T-helper 2 cell (primary cell): ENCODE measurements at regions not wholly inside any gene's neighbourhood (a gene's known extent, or its start where the extent isn't known, plus 50 kb on each side); places are given as distances from the start of the nearest gene placed in this dataset.
"Not testable (repeated sequence)": the region's sequence is repeated elsewhere in the genome, so short reads cannot be mapped to it uniquely, and the experiment has no call there.

Source experiments
- DNase-seq, 5 experiments: peaks; one replicate each; pipeline versions ENCODE4 v3.0.0 to v3.0.0-alpha.2; 2012 to 2022

- DNase-seq, result no peak
Observed at GRCh38 chr4:66522244-66522643, 852.0 kb upstream of the EPHA5 start.

- no peak for DNase-seq
Observed at GRCh38 chr4:66516940-66517339, 846.7 kb upstream of the EPHA5 start.

- no peak for DNase-seq
Observed at GRCh38 chr4:66506985-66507384, 836.7 kb upstream of the EPHA5 start.

GRCh38 chr4:66501997-66502396 is 831.7 kb upstream of the EPHA5 start:
- no peak for DNase-seq

- no peak for DNase-seq
Observed at GRCh38 chr4:66490729-66491128, 820.4 kb upstream of the EPHA5 start.

GRCh38 chr4:66489783-66490452 is 819.6 kb upstream of the EPHA5 start:
- DNase-seq, result no peak

GRCh38 chr4:66489370-66489769 is 819.1 kb upstream of the EPHA5 start:
- DNase-seq, result no peak

- DNase-seq, result no peak
Observed at GRCh38 chr4:66486068-66486467, 815.8 kb upstream of the EPHA5 start.

GRCh38 chr4:66482186-66482585 is 811.9 kb upstream of the EPHA5 start:
- DNase-seq, result no peak

- no peak for DNase-seq
Observed at GRCh38 chr4:66475596-66475995, 805.3 kb upstream of the EPHA5 start.

GRCh38 chr4:66465111-66465510 is 794.8 kb upstream of the EPHA5 start:
- DNase-seq, result no peak

GRCh38 chr4:66462890-66463289 is 792.6 kb upstream of the EPHA5 start:
- DNase-seq, result not testable (repeated sequence)

GRCh38 chr4:66451741-66452140 is 781.5 kb upstream of the EPHA5 start:
- DNase-seq, result no peak

GRCh38 chr4:66443008-66443407 is 772.7 kb upstream of the EPHA5 start:
- DNase-seq, result no peak

- no peak for DNase-seq
Observed at GRCh38 chr4:66439508-66439907, 769.2 kb upstream of the EPHA5 start.

- no peak for DNase-seq
Observed at GRCh38 chr4:66433706-66434105, 763.4 kb upstream of the EPHA5 start.

- no peak for DNase-seq
Observed at GRCh38 chr4:66430856-66431255, 760.6 kb upstream of the EPHA5 start.

- no peak for DNase-seq
Observed at GRCh38 chr4:66429276-66429675, 759.0 kb upstream of the EPHA5 start.

GRCh38 chr4:66416425-66416824 is 746.1 kb upstream of the EPHA5 start:
- no peak for DNase-seq

GRCh38 chr4:66404141-66404540 is 733.9 kb upstream of the EPHA5 start:
- no peak for DNase-seq

- no peak for DNase-seq
Observed at GRCh38 chr4:66376921-66377320, 706.6 kb upstream of the EPHA5 start.

- DNase-seq, result no peak
Observed at GRCh38 chr4:66376396-66376795, 706.1 kb upstream of the EPHA5 start.

GRCh38 chr4:66373268-66373667 is 703.0 kb upstream of the EPHA5 start:
- no peak for DNase-seq

GRCh38 chr4:66372706-66373105 is 702.4 kb upstream of the EPHA5 start:
- no peak for DNase-seq

GRCh38 chr4:66367043-66367660 is 696.9 kb upstream of the EPHA5 start:
- no peak for DNase-seq
